ENCODE measurements at regions not wholly inside any gene's neighbourhood (a gene's known extent, or its start where the extent isn't known, plus 50 kb on each side); places are given as distances from the start of the nearest gene placed in this dataset.

DNA sequence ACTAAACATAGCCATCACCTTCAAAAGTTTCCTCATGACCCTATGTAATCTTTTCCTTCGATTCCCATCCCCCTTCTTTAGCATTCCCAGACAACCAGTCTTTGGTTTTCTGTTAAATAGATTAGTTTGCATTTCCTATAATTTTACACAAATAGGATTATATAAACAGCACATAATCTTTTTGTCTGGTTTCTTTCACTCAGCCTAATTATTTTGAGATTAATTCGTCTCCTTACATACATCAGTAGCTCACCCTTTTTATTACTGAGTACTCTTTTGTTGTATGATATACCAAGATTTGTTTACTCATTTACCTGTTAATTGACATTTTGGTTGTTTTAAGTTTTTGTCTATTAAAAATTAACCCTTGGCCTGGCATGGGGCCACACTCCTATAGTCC lies 354.7 kb upstream of the CHRM2 start:
- Mint-ChIP-seq H3K27me3 (ENCODE audit: low read depth in 2 of 2) (no peaks in the 10 kb centered on the region), H3K9me3 (peaks cover 14 to 15% of the 10 kb centered on the region in 2 donors), H3K27ac (no peak overlapping the region), H3K36me3 (no peaks in the 10 kb centered on the region), H3K4me3 (no peak overlapping the region), H3K4me1 (no peaks in the 10 kb centered on the region)
- ATAC-seq, result no peak
- WGBS (ENCODE audit: insufficient coverage), result no CpG with 5 or more reads among the region's 2 CpGs
- TF ChIP-seq, protein P1, sequence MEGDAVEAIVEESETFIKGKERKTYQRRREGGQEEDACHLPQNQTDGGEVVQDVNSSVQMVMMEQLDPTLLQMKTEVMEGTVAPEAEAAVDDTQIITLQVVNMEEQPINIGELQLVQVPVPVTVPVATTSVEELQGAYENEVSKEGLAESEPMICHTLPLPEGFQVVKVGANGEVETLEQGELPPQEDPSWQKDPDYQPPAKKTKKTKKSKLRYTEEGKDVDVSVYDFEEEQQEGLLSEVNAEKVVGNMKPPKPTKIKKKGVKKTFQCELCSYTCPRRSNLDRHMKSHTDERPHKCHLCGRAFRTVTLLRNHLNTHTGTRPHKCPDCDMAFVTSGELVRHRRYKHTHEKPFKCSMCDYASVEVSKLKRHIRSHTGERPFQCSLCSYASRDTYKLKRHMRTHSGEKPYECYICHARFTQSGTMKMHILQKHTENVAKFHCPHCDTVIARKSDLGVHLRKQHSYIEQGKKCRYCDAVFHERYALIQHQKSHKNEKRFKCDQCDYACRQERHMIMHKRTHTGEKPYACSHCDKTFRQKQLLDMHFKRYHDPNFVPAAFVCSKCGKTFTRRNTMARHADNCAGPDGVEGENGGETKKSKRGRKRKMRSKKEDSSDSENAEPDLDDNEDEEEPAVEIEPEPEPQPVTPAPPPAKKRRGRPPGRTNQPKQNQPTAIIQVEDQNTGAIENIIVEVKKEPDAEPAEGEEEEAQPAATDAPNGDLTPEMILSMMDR (IDR thresholded peaks at IDR 0.05), result no peak
- Histone ChIP-seq H3K36me3 (ENCODE audit: control insufficient read depth, insufficient read depth, low read length) (no peaks in the 10 kb centered on the region), H3K9me3 (ENCODE audit: control insufficient read depth, insufficient read depth, low read length) (peaks cover 22% of the 10 kb centered on the region), H3K27ac (ENCODE audit: low read length) (no peak overlapping the region), H3K4me3 (ENCODE audit: low read length) (no peak overlapping the region), H3K4me1 (ENCODE audit: control insufficient read depth, insufficient read depth, low read length) (no peaks in the 10 kb centered on the region), H3K27me3 (ENCODE audit: control insufficient read depth, insufficient read depth, low read length) (no peaks in the 10 kb centered on the region)
- no peak for DNase-seq
- intact Hi-C loops (cut with micrococcal nuclease), result no loop called here

DNA sequence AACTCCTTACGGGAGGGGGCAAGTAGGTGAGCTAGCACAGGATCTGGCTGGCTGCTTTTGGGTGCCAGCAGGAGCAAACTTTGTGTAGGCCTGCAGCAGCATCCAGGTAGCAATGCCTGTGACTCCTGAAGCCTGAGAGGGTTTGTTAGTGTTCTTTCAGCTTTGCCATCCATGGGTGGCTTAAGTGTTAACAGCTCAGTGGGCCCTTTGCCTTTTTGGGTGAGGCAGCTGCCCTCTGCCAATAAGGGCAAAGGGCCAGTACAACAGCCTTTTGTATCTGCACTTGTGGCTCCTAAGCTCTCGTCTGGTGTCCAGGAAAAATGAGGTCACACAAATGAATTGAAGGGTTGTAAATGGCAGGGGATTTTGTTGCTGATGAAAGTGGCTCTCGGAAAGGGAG lies 359.0 kb upstream of the CHRM2 start:
- no peak overlapping the region for H3K4me3 Mint-ChIP-seq
- H3K36me3 Mint-ChIP-seq, result no peaks in the 10 kb centered on the region
- WGBS (ENCODE audit: insufficient coverage), result 76% methylated on average over 3 of the region's 3 CpGs
- TF ChIP-seq, protein P1 (IDR thresholded peaks at IDR 0.05), result no peak
- H3K4me3 ChIP-seq (ENCODE audit: low read length), result no peak overlapping the region
- intact Hi-C loops (cut with micrococcal nuclease), result no loop called here
- H3K27ac ChIP-seq (ENCODE audit: low read length), result no peak overlapping the region
- H3K4me1 Mint-ChIP-seq, result no peaks in the 10 kb centered on the region
- peaks cover 22% of the 10 kb centered on the region for H3K9me3 ChIP-seq (ENCODE audit: control insufficient read depth, insufficient read depth, low read length)
- H3K36me3 ChIP-seq (ENCODE audit: control insufficient read depth, insufficient read depth, low read length), result no peaks in the 10 kb centered on the region
- peaks cover 13 to 22% of the 10 kb centered on the region in 2 donors for H3K9me3 Mint-ChIP-seq
- no peak for ATAC-seq
- no peak overlapping the region for H3K27ac Mint-ChIP-seq
- no peak for DNase-seq
- no peaks in the 10 kb centered on the region for H3K4me1 ChIP-seq (ENCODE audit: control insufficient read depth, insufficient read depth, low read length)
- H3K27me3 Mint-ChIP-seq (ENCODE audit: low read depth in 2 of 2), result no peaks in the 10 kb centered on the region
- no peaks in the 10 kb centered on the region for H3K27me3 ChIP-seq (ENCODE audit: control insufficient read depth, insufficient read depth, low read length)

DNA sequence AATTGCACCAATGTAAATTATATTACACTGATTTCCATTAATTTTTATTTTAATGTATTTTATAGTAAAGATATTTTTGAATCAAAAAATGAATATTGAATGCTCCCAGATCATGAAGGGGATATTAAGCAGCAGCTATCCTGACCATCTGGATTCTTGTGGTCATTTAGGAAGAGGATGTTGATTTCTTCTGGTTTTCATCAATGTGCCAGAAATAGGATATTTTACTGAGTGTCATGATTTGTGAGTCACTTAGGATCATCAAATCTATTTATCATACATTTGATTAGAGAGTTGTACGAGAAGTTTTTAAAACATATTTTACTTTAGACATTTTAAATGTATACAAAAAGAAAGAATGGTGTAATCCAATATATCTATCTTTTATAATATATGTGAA lies 366.3 kb upstream of the CHRM2 start:
- Mint-ChIP-seq H3K36me3 (no peaks in the 10 kb centered on the region), H3K27ac (no peak overlapping the region), H3K27me3 (ENCODE audit: low read depth in 2 of 2) (no peaks in the 10 kb centered on the region), H3K4me1 (no peaks in the 10 kb centered on the region), H3K9me3 (peaks cover 14 to 19% of the 10 kb centered on the region in 2 donors), H3K4me3 (no peak overlapping the region)
- Histone ChIP-seq H3K4me1 (ENCODE audit: control insufficient read depth, insufficient read depth, low read length) (no peaks in the 10 kb centered on the region), H3K27ac (ENCODE audit: low read length) (no peak overlapping the region), H3K4me3 (ENCODE audit: low read length) (no peak overlapping the region), H3K27me3 (ENCODE audit: control insufficient read depth, insufficient read depth, low read length) (no peaks in the 10 kb centered on the region), H3K36me3 (ENCODE audit: control insufficient read depth, insufficient read depth, low read length) (no peaks in the 10 kb centered on the region), H3K9me3 (ENCODE audit: control insufficient read depth, insufficient read depth, low read length) (no peaks in the 10 kb centered on the region)
- TF ChIP-seq, protein P1 (IDR thresholded peaks at IDR 0.05), result no peak
- no peak for DNase-seq
- intact Hi-C loops (cut with micrococcal nuclease), result no loop called here
- no CpG with 5 or more reads among the region's 1 CpG for WGBS (ENCODE audit: insufficient coverage)
- no peak for ATAC-seq

DNA sequence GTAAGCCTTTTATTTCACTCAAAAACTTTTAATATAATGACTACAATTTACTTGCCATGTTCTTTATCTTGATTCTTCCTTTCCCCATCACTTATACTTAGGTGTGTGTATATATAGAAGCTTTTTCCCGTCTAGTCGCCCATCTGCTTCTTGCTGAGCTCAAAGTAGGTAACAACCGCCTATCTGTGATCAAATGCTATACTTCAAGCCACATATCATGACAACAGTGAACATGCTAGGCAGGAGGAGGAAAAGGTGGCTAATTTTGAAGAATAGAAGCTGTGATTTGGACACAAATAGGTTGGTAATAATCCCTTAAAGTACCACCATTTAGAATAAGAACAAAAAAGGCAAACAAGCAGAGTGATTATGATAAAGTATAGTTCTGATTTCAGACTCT lies 367.3 kb upstream of the CHRM2 start:
- H3K9me3 ChIP-seq (ENCODE audit: control insufficient read depth, insufficient read depth, low read length), result peaks cover 3% of the 10 kb centered on the region
- no peaks in the 10 kb centered on the region for H3K27me3 Mint-ChIP-seq (ENCODE audit: low read depth in 2 of 2)
- H3K27ac Mint-ChIP-seq, result no peak overlapping the region
- no peaks in the 10 kb centered on the region for H3K4me1 ChIP-seq (ENCODE audit: control insufficient read depth, insufficient read depth, low read length)
- H3K4me3 Mint-ChIP-seq, result no peak overlapping the region
- intact Hi-C loops (cut with micrococcal nuclease), result no loop called here
- peaks cover 13 to 16% of the 10 kb centered on the region in 2 donors for H3K9me3 Mint-ChIP-seq
- no peaks in the 10 kb centered on the region for H3K36me3 ChIP-seq (ENCODE audit: control insufficient read depth, insufficient read depth, low read length)
- no peak overlapping the region for H3K4me3 ChIP-seq (ENCODE audit: low read length)
- no CpG with 5 or more reads among the region's 3 CpGs for WGBS (ENCODE audit: insufficient coverage)
- no peak overlapping the region for H3K27ac ChIP-seq (ENCODE audit: low read length)
- no peaks in the 10 kb centered on the region for H3K36me3 Mint-ChIP-seq
- ATAC-seq (no peak), DNase-seq (no peak)
- H3K4me1 Mint-ChIP-seq, result no peaks in the 10 kb centered on the region
- TF ChIP-seq, protein P1 (IDR thresholded peaks at IDR 0.05), result no peak
- H3K27me3 ChIP-seq (ENCODE audit: control insufficient read depth, insufficient read depth, low read length), result no peaks in the 10 kb centered on the region

All from natural killer cell (primary cell).